Right cardiac atrium (tissue), 5 donors: ENCODE measurements at regions not wholly inside any gene's neighbourhood (a gene's known extent, or its start where the extent isn't known, plus 50 kb on each side); places are given as distances from the start of the nearest gene placed in this dataset.

ENCODE experiments used
- ATAC-seq, 2 donors: fragments of 200-7000 bp; cut with Tn5 transposase; one replicate each; pipeline versions ENCODE4 v1.8.0 to v1.9.1; 2020; ENCODE audit warnings: moderate library complexity in 2 of 2, mild to moderate bottlenecking in 1 of 2
- DNase-seq, 3 donors: peaks; one replicate each; pipeline ENCODE4 v3.0.0-alpha.2; 2020
- H3K27ac ChIP-seq: one replicate; pipeline ENCODE4 v1.5.1; 2013; ENCODE audit warnings: mild to moderate bottlenecking, low read length, control low read depth, moderate library complexity
- H3K27me3 ChIP-seq: one replicate; pipeline ENCODE4 v1.6.1; 2013; ENCODE audit not compliant: control insufficient read depth, insufficient read depth
- H3K4me1 ChIP-seq: one replicate; pipeline ENCODE4 v1.6.1; 2013; ENCODE audit warnings: low read length; ENCODE audit not compliant: control insufficient read depth, insufficient read depth
- H3K4me3 ChIP-seq: one replicate; pipeline ENCODE4 v1.5.1; 2013; ENCODE audit warnings: low read length, control low read depth
- H3K9me3 ChIP-seq: one replicate; pipeline ENCODE4 v1.6.1; 2013; ENCODE audit warnings: low read length; ENCODE audit not compliant: control insufficient read depth
- WGBS: extraction: QIAGEN DNeasy Blood & Tissue Kit; methylation state at CpG from one replicate; pipeline ENCODE4 v1.1.7; 2013; 5-methylcytosine and 5-hydroxymethylcytosine counted together
- intact Hi-C, 4 donors: fragments of 100-400 bp; cut with DNase I; formaldehyde crosslinking; loops; one replicate each; pipeline versions ENCODE4 v1.11.0 to v1.14.0; 2022 to 2023
- donor health status: healthy with polysubstance abuse.
- donor health status: DM: no; HTN: yes; CAD: no.
- donor health status: DM: no; HTN: no; CAD: no.
- donor health status: DM: no; HTN: yes; CAD: no; lungs with severe emphysema.
- donor health status: DM: yes; HTN: yes; CAD: no.

- Histone ChIP-seq H3K9me3 (no peaks in the 10 kb centered on the region), H3K27me3 (no peaks in the 10 kb centered on the region), H3K4me3 (no peak overlapping the region), H3K27ac (no peak overlapping the region), H3K4me1 (no peaks in the 10 kb centered on the region)
- ATAC-seq (peak in 1 of 2 donors; percentile 6), DNase-seq (no peak)
- 88% methylated on average over 11 of the region's 11 CpGs for WGBS
- intact Hi-C loops, result no loop called here
Measured at GRCh38 chr7:50837965-50838364, 55.3 kb upstream of the GRB10 start.

DNA sequence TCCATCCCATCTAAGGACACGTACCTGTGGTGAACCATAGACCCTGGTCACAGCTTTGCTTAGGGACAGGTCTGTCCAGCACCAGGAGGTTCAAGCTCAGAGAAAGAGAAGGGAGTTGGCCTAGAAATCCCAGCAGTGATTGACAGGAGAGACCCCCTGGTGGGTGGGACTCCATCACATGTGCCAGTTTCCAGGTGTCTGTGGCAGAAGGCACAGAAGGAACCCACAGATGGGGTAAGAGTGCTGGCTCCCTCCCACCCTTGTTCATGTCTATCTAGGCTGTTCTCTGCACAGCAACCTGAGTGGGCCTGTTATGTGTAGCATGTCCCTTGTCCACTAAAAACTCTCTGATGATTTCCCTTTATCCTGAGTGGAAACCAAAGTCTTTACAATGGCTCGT lies 54.0 kb upstream of the GRB10 start:
- Histone ChIP-seq H3K27me3 (no peaks in the 10 kb centered on the region), H3K4me3 (no peak overlapping the region), H3K4me1 (no peaks in the 10 kb centered on the region), H3K27ac (no peak overlapping the region), H3K9me3 (no peaks in the 10 kb centered on the region)
- WGBS, result 95% methylated on average over 2 of the region's 2 CpGs
- ATAC-seq (no peak), DNase-seq (no peak)
- intact Hi-C loops, result no loop called here

GRCh38 chr7:50835156-50835555 lies 52.5 kb upstream of the GRB10 start:
- Histone ChIP-seq H3K4me1 (no peaks in the 10 kb centered on the region), H3K27ac (no peak overlapping the region), H3K27me3 (no peaks in the 10 kb centered on the region), H3K9me3 (no peaks in the 10 kb centered on the region), H3K4me3 (no peak overlapping the region)
- intact Hi-C loops, result no loop called here
- no peak for ATAC-seq
- 91% methylated on average over 2 of the region's 2 CpGs for WGBS
- no peak for DNase-seq

DNA sequence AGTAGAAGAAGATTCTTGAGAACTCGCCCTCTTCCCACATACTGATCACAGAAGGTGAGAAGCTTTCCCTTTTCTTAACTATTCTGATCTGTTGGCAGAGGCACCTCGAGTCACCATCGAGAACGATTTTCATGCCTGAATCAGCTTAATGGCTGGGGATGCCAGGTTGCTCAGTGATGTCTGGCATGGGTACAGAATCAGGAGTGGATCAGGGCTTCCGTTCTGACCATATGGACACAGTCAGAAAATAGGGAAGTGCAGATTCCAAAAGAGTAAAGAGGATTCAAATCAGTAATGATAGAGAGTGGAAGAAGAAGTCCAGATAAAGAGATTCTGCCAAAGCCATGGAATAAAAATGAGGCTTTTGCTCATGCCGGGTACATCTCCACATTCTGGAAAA lies 52.0 kb upstream of the GRB10 start:
- 92% methylated on average over 6 of the region's 6 CpGs for WGBS
- ATAC-seq (no peak), DNase-seq (no peak)
- no peak overlapping the region for H3K4me3 ChIP-seq
- no peaks in the 10 kb centered on the region for H3K27me3 ChIP-seq
- no peaks in the 10 kb centered on the region for H3K4me1 ChIP-seq
- H3K27ac ChIP-seq, result no peak overlapping the region
- intact Hi-C loops, result no loop called here
- H3K9me3 ChIP-seq, result no peaks in the 10 kb centered on the region

DNA sequence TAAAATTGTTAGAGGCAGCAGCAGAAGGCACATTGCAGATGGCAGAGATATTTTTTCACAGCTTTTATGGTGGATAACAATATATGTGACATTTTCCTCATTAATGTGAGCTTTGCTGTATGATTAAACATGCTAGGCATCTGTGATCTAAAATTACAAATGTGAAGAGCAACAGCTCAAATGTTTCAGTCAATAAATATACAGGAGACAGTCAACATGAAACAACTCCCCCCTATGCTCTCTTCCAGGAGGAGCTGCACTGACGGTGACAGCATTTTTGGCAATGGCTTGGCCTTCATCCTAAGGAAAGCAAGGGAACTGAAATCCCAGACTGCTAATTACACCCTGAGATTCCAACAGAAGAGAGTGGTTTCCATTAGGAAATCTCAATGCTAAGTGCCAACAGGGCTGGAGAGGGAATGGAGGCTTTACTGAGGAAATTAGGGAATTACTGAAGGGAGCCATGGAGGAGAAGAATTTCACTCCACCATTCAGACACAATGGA lies 51.4 kb upstream of the GRB10 start:
- WGBS, result 55% methylated on average over 1 of the region's 1 CpG
- ATAC-seq, result no peak

DNA sequence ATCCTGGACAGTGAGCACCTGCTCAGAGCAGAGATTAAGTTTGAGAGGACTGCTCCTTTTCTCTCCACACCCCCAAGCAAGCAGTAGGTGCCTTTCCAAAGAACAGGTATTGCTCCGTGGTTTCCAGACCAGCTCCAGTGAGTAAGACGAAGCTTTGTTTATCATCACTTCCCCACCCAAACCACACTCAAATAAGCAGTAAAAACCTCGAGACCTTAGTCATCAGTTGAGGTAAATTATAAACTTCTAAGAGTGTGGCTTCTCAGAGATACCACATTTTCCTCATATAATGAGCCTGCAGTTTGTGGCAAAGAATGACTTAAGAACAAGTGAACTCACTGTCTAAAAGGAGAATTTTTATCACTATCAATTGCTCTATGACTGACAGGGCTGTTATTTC lies 50.0 kb upstream of the GRB10 start:
- H3K27me3 ChIP-seq, result no peaks in the 10 kb centered on the region
- H3K9me3 ChIP-seq, result no peaks in the 10 kb centered on the region
- DNase-seq, result no peak
- H3K27ac ChIP-seq, result no peak overlapping the region
- ATAC-seq, result no peak
- intact Hi-C loops, result no loop called here
- 77% methylated on average over 3 of the region's 3 CpGs for WGBS
- no peaks in the 10 kb centered on the region for H3K4me1 ChIP-seq
- no peak overlapping the region for H3K4me3 ChIP-seq

More for the DNA sequence above, 51.4 kb upstream of the GRB10 start:
- no peaks in the 10 kb centered on the region for H3K27me3 ChIP-seq
- intact Hi-C loops, result no loop called here
- H3K9me3 ChIP-seq, result no peaks in the 10 kb centered on the region
- no peak overlapping the region for H3K4me3 ChIP-seq
- no peak for DNase-seq
- no peaks in the 10 kb centered on the region for H3K4me1 ChIP-seq
- no peak overlapping the region for H3K27ac ChIP-seq
